Fibroblast of pulmonary artery (primary cell): ENCODE measurements at regions not wholly inside any gene's neighbourhood (a gene's known extent, or its start where the extent isn't known, plus 50 kb on each side); places are given as distances from the start of the nearest gene placed in this dataset.
A peak's percentile ranks its signal among the peaks of the same experiment; 100 is the strongest.
"Not testable (repeated sequence)": the region's sequence is repeated elsewhere in the genome, so short reads cannot be mapped to it uniquely, and the experiment has no call there.

ENCODE experiments used
- DNase-seq: peaks from one replicate; pipeline ENCODE4 v3.0.0-alpha.2; 2010; ENCODE audit warnings: low read depth
- H3K4me3 ChIP-seq: replicated peaks from 2 replicates; pipeline ENCODE4 v1.5.1; 2011; ENCODE audit warnings: low read depth, mild to moderate bottlenecking, control low read depth, low read length, moderate library complexity
- CTCF ChIP-seq: IDR thresholded peaks from 2 replicates; pipeline ENCODE4 v1.5.1; 2011; ENCODE audit warnings: mild to moderate bottlenecking, control low read depth, low read length, inconsistent platforms; ENCODE audit errors: missing control alignments

- no peak overlapping the region for H3K4me3 ChIP-seq
- no peak for TF ChIP-seq CTCF
- peak; percentile 40 for DNase-seq
These were observed 265.9 kb upstream of the NRP1 start for GRCh38 chr10:33600381-33600780.

GRCh38 chr10:33596422-33596821 is 262.0 kb upstream of the NRP1 start:
- H3K4me3 ChIP-seq, result no peak overlapping the region
- TF ChIP-seq CTCF, result no peak
- no peak for DNase-seq

- DNase-seq, result no peak
- TF ChIP-seq CTCF, result no peak
- no peak overlapping the region for H3K4me3 ChIP-seq
These were observed 260.0 kb upstream of the NRP1 start for GRCh38 chr10:33594475-33594874.

GRCh38 chr10:33588974-33589600 is 254.6 kb upstream of the NRP1 start:
- no peak for DNase-seq
- no peak overlapping the region for H3K4me3 ChIP-seq
- no peak for TF ChIP-seq CTCF

GRCh38 chr10:33584596-33584995 is 250.1 kb upstream of the NRP1 start:
- not testable (repeated sequence) for DNase-seq, H3K4me3 ChIP-seq

GRCh38 chr10:33579996-33580395 is 245.5 kb upstream of the NRP1 start:
- no peak for DNase-seq
- H3K4me3 ChIP-seq, result no peak overlapping the region
- TF ChIP-seq CTCF, result no peak

- TF ChIP-seq CTCF, result no peak
- no peak for DNase-seq
- no peak overlapping the region for H3K4me3 ChIP-seq
These were observed 239.1 kb upstream of the NRP1 start for GRCh38 chr10:33573606-33574005.
